AG10803 (cell line): ENCODE measurements at regions not wholly inside any gene's neighbourhood (a gene's known extent, or its start where the extent isn't known, plus 50 kb on each side); places are given as distances from the start of the nearest gene placed in this dataset.
A peak's percentile ranks its signal among the peaks of the same experiment; 100 is the strongest.

Experiments
- DNase-seq: peaks from one replicate; pipeline ENCODE4 v3.0.0; 2010; ENCODE audit warnings: low read depth
- H3K4me3 ChIP-seq: 2 replicates; pipeline ENCODE4 v1.5.1; 2011; ENCODE audit warnings: mild to moderate bottlenecking, low read length, control low read depth
- CTCF ChIP-seq: conservative IDR thresholded peaks from 2 replicates; pipeline ENCODE4 v1.5.1; 2011; ENCODE audit warnings: mild to moderate bottlenecking, low read length, control low read depth, inconsistent platforms

DNA sequence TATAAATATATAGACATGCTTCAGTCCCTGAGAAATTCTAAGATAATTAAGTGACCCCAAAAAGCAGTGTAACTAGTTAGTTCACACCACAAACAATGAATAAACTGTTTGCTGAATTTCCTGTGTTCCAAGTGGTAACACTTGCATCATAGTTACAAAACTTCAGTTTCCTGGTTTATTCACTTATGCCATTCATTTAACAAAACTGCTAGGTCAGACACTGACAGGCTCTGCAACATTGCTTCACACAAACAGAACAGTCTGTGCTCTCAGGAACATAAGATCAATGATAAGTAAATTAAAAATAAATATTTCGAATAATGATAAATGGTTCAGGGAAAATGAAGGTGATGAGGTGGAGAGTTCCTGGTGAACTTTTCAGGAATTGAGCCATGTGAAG is 133.3 kb upstream of the NAMPT start:
- H3K4me3 ChIP-seq = no peak overlapping the region
- DNase-seq = peak; percentile 51
- TF ChIP-seq CTCF = no peak

DNA sequence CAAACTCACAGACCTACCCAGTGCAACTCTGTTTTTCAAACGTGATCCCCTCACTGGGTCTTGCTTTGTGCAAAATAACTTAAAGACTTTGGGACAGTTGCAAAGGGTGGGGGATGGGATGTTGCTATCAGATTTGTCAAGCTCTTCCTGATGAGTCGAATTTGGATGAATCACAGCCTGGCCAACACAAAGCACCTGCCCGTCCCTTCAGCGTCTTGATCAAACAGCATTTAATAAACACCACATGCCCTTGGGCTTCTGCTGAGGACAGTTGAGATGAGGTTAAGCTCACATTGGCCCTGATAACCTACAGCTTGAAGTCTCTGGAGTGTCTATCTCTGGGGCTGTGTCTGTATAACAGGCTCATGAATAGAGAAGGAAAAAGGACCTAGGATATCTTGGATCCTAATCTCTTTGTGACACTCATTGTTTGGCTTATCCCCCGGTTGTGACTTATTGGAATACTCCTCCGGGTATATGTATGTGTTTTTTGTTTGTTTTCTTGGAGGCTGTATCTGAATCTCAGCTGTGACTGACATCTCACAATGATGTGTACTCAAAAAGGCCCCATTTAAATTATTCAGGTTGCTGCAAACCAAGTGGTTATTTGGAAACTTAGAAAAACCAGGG is 132.6 kb upstream of the NAMPT start:
- no peak for DNase-seq
- H3K4me3 ChIP-seq = no peak overlapping the region

GRCh38 chr7:106416430-106416829 is 131.6 kb upstream of the NAMPT start:
- H3K4me3 ChIP-seq = no peak overlapping the region
- DNase-seq = no peak
- no peak for TF ChIP-seq CTCF

More for the DNA sequence above, 132.6 kb upstream of the NAMPT start:
- no peak for TF ChIP-seq CTCF

DNA sequence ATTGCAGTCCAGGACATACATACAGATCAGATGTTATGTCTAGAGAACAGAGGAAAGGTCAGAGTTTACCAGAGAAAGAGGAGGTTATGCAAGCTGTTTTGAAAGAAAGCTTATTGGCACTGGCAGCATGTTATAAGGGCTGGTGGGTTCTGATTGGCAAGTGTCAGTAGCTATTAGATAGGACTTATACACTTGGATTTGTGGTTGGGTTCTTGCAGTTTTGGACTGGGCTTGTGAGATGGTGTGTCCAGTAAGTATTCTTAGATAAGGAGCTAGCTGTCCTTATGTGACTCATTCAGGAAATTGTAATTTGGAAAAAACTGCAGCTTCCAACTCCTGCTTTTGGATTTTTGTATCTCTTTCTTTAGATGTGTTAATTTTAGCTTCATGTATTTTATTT is 130.7 kb upstream of the NAMPT start:
- DNase-seq = no peak
- TF ChIP-seq CTCF = no peak
- no peak overlapping the region for H3K4me3 ChIP-seq

- DNase-seq = no peak
- H3K4me3 ChIP-seq = no peak overlapping the region
- no peak for TF ChIP-seq CTCF
Measured at GRCh38 chr7:106413446-106413845, 128.7 kb upstream of the NAMPT start.

DNA sequence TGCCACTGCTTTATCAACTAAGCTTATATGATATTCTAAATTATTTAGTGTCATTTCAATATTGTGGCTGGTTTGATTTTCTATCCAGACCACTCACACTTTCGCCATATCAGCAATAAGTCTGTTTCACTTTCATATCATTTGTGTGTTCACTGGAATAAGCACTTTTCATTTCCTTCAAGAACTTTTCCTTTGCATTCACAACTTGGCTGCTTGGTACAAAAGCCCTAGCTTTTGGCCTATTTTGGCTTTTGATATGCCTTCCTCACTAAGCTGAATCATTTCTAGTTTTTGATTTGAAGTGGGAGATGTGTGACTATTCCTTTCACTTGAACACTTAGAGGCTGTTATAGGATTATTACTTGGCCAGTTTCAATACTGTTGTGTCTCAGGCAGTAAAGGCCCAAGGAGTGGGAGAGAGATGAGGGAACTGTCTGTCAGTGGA is 120.9 kb upstream of the NAMPT start:
- TF ChIP-seq CTCF = no peak
- H3K4me3 ChIP-seq = no peak overlapping the region
- DNase-seq = no peak

- no peak for DNase-seq
- no peak overlapping the region for H3K4me3 ChIP-seq
- no peak for TF ChIP-seq CTCF
Measured at GRCh38 chr7:106402898-106403297, 118.1 kb upstream of the NAMPT start.
